GM19035 (cell line): ENCODE measurements at regions not wholly inside any gene's neighbourhood (a gene's known extent, or its start where the extent isn't known, plus 50 kb on each side); places are given as distances from the start of the nearest gene placed in this dataset.
"Not testable (repeated sequence)": the region's sequence is repeated elsewhere in the genome, so short reads cannot be mapped to it uniquely, and the experiment has no call there.

Source experiments
- ATAC-seq: cut with Tn5 transposase; IDR thresholded peaks from one replicate; pipeline ENCODE4 v1.9.1; 2021; ENCODE audit not compliant: unreplicated experiment

GRCh38 chr1:240722788-240723187 lies 110.8 kb upstream of the GREM2 start:
- ATAC-seq: no peak

GRCh38 chr1:240720976-240721375 lies 109.0 kb upstream of the GREM2 start:
- no peak for ATAC-seq

- no peak for ATAC-seq
Measured at GRCh38 chr1:240719953-240720700, 108.2 kb upstream of the GREM2 start.

GRCh38 chr1:240716538-240716937 lies 104.6 kb upstream of the GREM2 start:
- not testable (repeated sequence) for ATAC-seq

GRCh38 chr1:240714568-240715292 lies 102.8 kb upstream of the GREM2 start:
- ATAC-seq: no peak

- no peak for ATAC-seq
Measured at GRCh38 chr1:240712014-240712731, 100.2 kb upstream of the GREM2 start.

- ATAC-seq: no peak
Measured at GRCh38 chr1:240711020-240711419, 99.1 kb upstream of the GREM2 start.

- no peak for ATAC-seq
Measured at GRCh38 chr1:240709676-240710075, 97.7 kb upstream of the GREM2 start.

GRCh38 chr1:240706150-240706935 lies 94.4 kb upstream of the GREM2 start:
- ATAC-seq: no peak

- no peak for ATAC-seq
Measured at GRCh38 chr1:240705579-240705978, 93.6 kb upstream of the GREM2 start.

GRCh38 chr1:240701412-240701811 lies 89.5 kb upstream of the GREM2 start:
- no peak for ATAC-seq

- ATAC-seq: no peak
Measured at GRCh38 chr1:240695416-240695815, 83.5 kb upstream of the GREM2 start.

GRCh38 chr1:240693844-240694243 lies 81.9 kb upstream of the GREM2 start:
- no peak for ATAC-seq

- no peak for ATAC-seq
Measured at GRCh38 chr1:240693036-240693435, 81.1 kb upstream of the GREM2 start.

- no peak for ATAC-seq
Measured at GRCh38 chr1:240691909-240692705, 80.2 kb upstream of the GREM2 start.

- no peak for ATAC-seq
Measured at GRCh38 chr1:240691501-240691900, 79.5 kb upstream of the GREM2 start.

- ATAC-seq: peak; percentile 58
Measured at GRCh38 chr1:240687820-240688219, 75.9 kb upstream of the GREM2 start.

GRCh38 chr1:240683576-240683975 lies 71.6 kb upstream of the GREM2 start:
- no peak for ATAC-seq

GRCh38 chr1:240682859-240683242 lies 70.9 kb upstream of the GREM2 start:
- ATAC-seq: no peak

- ATAC-seq: no peak
Measured at GRCh38 chr1:240682166-240682858, 70.4 kb upstream of the GREM2 start.
